PC-3 (cell line): ENCODE measurements at regions not wholly inside any gene's neighbourhood (a gene's known extent, or its start where the extent isn't known, plus 50 kb on each side); places are given as distances from the start of the nearest gene placed in this dataset.

Source experiments
- EZH2 ChIP-seq: fragments of 300-600 bp; sonication (generic); IDR thresholded peaks from one replicate; pipeline ENCODE4 v1.6.1; 2017; ENCODE audit warnings: antibody characterized with exemption, mild to moderate bottlenecking, low read length; ENCODE audit not compliant: unreplicated experiment
- TF ChIP-seq, protein P1 (sequence below): fragments of 300-600 bp; sonication (generic); conservative IDR thresholded peaks from 2 replicates; pipeline ENCODE4 v1.5.1; 2017; ENCODE audit warnings: antibody characterized with exemption, low read depth, mild to moderate bottlenecking, low read length

GRCh38 chr12:69052613-69053408 is 119.8 kb upstream of the CPM start:
- TF ChIP-seq, protein P1, sequence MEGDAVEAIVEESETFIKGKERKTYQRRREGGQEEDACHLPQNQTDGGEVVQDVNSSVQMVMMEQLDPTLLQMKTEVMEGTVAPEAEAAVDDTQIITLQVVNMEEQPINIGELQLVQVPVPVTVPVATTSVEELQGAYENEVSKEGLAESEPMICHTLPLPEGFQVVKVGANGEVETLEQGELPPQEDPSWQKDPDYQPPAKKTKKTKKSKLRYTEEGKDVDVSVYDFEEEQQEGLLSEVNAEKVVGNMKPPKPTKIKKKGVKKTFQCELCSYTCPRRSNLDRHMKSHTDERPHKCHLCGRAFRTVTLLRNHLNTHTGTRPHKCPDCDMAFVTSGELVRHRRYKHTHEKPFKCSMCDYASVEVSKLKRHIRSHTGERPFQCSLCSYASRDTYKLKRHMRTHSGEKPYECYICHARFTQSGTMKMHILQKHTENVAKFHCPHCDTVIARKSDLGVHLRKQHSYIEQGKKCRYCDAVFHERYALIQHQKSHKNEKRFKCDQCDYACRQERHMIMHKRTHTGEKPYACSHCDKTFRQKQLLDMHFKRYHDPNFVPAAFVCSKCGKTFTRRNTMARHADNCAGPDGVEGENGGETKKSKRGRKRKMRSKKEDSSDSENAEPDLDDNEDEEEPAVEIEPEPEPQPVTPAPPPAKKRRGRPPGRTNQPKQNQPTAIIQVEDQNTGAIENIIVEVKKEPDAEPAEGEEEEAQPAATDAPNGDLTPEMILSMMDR = 0 out of 2 replicates have a peak, but pooled peaks have one; percentile 21
- TF ChIP-seq EZH2 = no peak
